Activated T-helper 1 cell treated with anti-CD3 and anti-CD28 coated beads, Interleukin-12 subunit alpha, Interleukin-12 subunit beta, Interleukin-2, Interleukin-4 antibody, amounts not matched to agents 30 ng/mL and 10 ng/mL and 1 ng/mL, durations not matched to agents 14 hours and 24 hours and 36 hours (primary cell): ENCODE measurements at regions not wholly inside any gene's neighbourhood (a gene's known extent, or its start where the extent isn't known, plus 50 kb on each side); places are given as distances from the start of the nearest gene placed in this dataset.
"Not testable (repeated sequence)": the region's sequence is repeated elsewhere in the genome, so short reads cannot be mapped to it uniquely, and the experiment has no call there.

Experiments
- DNase-seq: peaks from one replicate; pipeline ENCODE4 v3.0.0; 2021; ENCODE audit warnings: low spot score
- H3K27ac Mint-ChIP-seq: one replicate; pipeline ENCODE4 v1.8.0; 2021; ENCODE audit warnings: mild to moderate bottlenecking, mixed read lengths
- H3K27me3 Mint-ChIP-seq: one replicate; pipeline ENCODE4 v1.8.0; 2022; ENCODE audit warnings: mild to moderate bottlenecking, moderate library complexity, mixed read lengths; ENCODE audit not compliant: insufficient read depth
- H3K36me3 Mint-ChIP-seq: one replicate; pipeline ENCODE4 v1.8.0; 2021; ENCODE audit warnings: low read depth, mixed read lengths
- H3K4me1 Mint-ChIP-seq: one replicate; pipeline ENCODE4 v1.8.0; 2021; ENCODE audit warnings: low read depth, mixed read lengths
- H3K4me3 Mint-ChIP-seq: one replicate; pipeline ENCODE4 v1.8.0; 2021; ENCODE audit warnings: mild to moderate bottlenecking, moderate library complexity, mixed read lengths
- H3K9me3 Mint-ChIP-seq: one replicate; pipeline ENCODE4 v1.8.0; 2021; ENCODE audit warnings: mixed read lengths
- intact Hi-C: fragments of 100-400 bp; cut with micrococcal nuclease; formaldehyde crosslinking; loops from one replicate; pipeline ENCODE4 v1.15.1; 2024

DNA sequence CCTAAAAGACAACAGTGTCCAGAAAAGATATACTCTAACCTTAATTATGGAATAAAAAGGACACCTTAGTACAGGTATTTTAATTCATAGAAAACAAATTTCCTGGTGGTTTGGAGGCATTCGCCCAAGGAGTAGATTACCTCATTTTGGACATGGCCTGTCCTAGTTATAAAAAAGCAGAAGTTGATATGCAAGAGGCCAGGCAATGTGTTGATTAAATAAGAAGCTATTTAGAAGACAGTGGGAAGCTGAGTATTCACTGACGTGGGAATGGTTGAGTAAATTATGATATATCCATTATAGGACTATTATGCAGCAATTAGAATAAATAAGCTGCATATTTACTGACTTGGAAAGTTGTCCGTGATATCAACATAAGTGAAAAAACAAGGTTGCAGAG, 314.9 kb downstream of the ALDH8A1 start:
- peaks cover 20% of the 10 kb centered on the region for H3K27me3 Mint-ChIP-seq
- H3K4me1 Mint-ChIP-seq, result peaks cover 41% of the 10 kb centered on the region
- H3K4me3 Mint-ChIP-seq, result no peak overlapping the region
- DNase-seq, result no peak
- no peaks in the 10 kb centered on the region for H3K36me3 Mint-ChIP-seq
- H3K27ac Mint-ChIP-seq, result no peak overlapping the region
- intact Hi-C loops, result loop anchor here (10.0 kb wide), 1 partner anchor 320 kb away; the partner anchor contains the start of gene SGK1
- no peaks in the 10 kb centered on the region for H3K9me3 Mint-ChIP-seq

DNA sequence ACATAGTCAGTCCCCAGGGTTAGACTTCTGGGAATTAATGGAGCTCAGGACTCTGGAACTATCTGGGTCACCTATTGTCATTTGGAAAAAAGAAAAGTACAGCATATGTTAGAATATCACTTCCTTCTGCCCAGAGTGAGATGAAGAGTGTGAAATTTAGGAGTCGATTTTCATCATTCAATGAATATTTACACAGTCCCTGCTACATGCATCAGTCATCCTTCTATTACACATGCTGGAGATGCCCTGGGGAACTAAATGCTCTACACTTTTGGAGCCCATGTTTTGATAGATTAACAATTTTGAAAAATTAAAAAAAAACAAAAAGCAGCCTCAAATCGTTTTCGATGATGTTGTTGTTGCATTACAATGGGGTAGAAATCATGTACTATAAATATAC, 315.4 kb downstream of the ALDH8A1 start:
- intact Hi-C loops, result loop anchor here (10.0 kb wide), 1 partner anchor 320 kb away; the partner anchor contains the start of gene SGK1
- no peak overlapping the region for H3K27ac Mint-ChIP-seq
- H3K27me3 Mint-ChIP-seq, result peaks cover 20% of the 10 kb centered on the region
- DNase-seq, result no peak
- no peaks in the 10 kb centered on the region for H3K36me3 Mint-ChIP-seq
- H3K4me3 Mint-ChIP-seq, result no peak overlapping the region
- peaks cover 41% of the 10 kb centered on the region for H3K4me1 Mint-ChIP-seq
- H3K9me3 Mint-ChIP-seq, result no peaks in the 10 kb centered on the region

DNA sequence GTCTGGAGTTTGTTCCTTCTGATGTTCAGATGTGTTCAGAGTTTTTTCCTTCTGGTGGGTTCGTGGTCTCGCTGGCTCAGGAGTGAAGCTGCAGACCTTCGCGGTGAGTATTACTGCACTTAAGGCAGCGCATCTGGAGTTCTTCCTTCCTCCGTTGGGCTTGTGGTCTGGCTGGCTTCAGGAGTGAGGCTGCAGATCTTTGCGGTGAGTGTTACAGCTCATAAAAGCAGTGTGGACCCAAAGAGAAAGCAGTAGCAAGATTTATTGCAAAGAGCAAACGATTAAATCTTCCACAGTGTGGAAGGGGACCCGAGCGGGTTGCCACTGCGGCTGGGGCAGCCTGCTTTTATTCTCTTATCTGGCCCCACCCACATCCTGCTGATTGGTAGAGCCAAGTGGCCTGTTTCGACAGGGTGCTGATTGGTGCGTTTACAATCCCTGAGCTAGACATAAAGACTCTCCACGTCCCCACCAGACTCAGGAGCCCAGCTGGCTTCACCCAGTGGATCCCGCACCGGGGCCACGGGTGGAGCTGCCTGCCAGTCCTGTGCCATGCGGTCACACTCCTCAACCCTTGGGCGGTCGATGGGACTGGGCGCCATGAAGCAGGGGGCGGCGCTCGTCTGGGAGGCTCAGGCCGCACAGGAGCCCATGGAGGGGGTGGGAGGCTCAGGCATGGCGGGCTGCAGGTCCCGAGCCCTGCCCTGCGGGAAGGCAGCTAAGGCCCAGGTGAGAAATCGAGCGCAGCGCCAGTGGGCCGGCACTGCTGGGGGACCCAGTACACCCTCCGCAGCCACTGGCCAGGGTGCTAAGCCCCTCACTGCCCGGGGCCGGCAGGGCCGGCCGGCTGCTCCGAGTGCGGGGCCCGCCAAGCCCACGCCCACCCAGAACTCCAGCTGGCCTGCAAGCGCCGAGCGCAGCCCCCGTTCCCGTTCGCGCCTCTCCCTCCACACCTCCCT, 315.3 kb upstream of the SGK1 start:
- peak overlapping the region; percentile 73 for H3K4me3 Mint-ChIP-seq
- not testable (repeated sequence) for H3K27ac Mint-ChIP-seq, H3K36me3 Mint-ChIP-seq, H3K9me3 Mint-ChIP-seq
- DNase-seq, result peak; percentile 44
- H3K4me1 Mint-ChIP-seq, result peaks cover 40% of the 10 kb centered on the region
- peaks cover 20% of the 10 kb centered on the region for H3K27me3 Mint-ChIP-seq
- intact Hi-C loops, result loop anchor here (2.0 to 10.0 kb wide), 2 partner anchors 318 to 344 kb away; partner anchors contain the start of gene SGK1

DNA sequence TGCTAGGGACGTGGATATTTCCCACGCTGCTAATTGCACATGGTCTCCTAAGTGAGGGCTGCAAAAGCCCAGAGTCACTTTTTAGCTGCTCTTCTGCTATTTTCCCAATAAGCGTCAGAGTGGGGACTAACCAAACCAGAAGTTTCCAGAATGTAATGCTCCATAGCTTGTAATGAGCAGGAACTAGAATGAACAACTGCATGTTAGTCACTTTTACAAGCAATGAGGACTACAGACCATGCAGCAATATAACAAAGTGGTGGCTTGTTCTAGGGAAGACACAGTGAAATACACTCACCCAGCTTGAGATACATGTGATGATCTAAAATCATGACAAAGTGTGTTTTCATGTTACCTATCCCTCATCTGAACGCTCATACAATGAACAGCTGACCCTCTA, 314.1 kb upstream of the SGK1 start:
- Mint-ChIP-seq H3K4me3 (no peak overlapping the region), H3K27ac (no peak overlapping the region)

DNA sequence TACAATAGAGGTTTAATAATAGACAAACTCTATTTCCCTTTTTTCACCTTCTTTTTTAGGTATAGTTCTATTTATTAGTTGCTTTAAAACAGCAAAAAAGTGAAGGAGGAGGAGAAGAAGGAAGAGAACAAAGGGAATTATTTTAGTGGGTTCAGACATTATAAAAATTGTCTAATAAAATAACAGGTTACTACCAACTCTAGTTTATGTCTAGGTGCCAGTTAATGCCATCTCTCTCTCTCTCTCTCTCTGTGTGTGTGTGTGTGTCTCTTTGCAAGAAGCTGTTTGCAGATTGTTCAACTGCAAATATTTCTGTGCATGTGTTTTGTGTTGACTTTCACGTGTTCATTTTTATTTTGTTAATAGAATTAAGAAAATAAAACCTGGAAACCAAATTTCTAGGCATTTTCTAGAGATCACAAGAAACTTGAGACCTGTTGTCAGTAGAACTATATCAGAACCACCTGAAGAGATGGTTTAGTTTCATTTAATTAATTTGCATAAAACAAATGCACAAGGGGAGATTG, 313.5 kb upstream of the SGK1 start:
- H3K4me3 Mint-ChIP-seq, result no peak overlapping the region
- no peaks in the 10 kb centered on the region for H3K9me3 Mint-ChIP-seq
- H3K4me1 Mint-ChIP-seq, result peaks cover 29% of the 10 kb centered on the region
- no peak for DNase-seq
- no peak overlapping the region for H3K27ac Mint-ChIP-seq
- intact Hi-C loops, result loop anchor here (10.0 kb wide), 1 partner anchor 317 kb away; the partner anchor contains the start of gene SGK1
- peaks cover 2% of the 10 kb centered on the region for H3K36me3 Mint-ChIP-seq
- H3K27me3 Mint-ChIP-seq, result peaks cover 20% of the 10 kb centered on the region

More for the DNA sequence above, 314.1 kb upstream of the SGK1 start:
- Mint-ChIP-seq H3K27me3 (peaks cover 20% of the 10 kb centered on the region), H3K9me3 (no peaks in the 10 kb centered on the region), H3K36me3 (peaks cover 2% of the 10 kb centered on the region), H3K4me1 (peaks cover 29% of the 10 kb centered on the region)
- DNase-seq, result no peak
- intact Hi-C loops, result loop anchor here (2.0 to 10.0 kb wide), 2 partner anchors 317 to 343 kb away; partner anchors contain the start of gene SGK1

DNA sequence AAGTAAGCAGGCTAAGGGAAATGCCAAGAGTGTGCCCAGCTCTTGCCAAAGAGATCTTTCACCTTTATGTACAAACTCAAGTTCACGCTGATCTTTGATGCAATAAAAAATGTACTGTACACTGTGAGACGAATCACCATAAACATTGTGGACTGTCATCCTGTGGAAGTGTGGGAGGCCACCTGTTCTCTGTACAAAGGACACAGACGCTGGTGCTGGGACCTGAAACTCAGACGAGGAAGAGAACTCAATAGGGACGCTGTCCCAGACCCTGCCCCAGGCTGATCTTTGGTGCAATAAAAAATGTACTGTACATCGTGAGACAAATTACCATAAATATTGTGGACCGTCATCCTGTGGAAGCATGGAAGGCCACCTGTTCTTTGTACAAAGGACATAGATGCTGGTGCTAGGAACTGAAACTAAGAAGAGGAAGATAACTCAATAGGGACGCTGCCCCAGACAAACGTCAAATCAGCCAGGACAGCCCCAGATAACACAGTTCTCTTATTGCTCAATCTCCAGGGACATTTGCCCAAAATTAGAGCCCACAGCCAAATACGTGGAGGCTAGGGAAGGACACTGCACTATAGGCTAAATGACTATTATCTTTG, 312.7 kb upstream of the SGK1 start:
- no peaks in the 10 kb centered on the region for H3K9me3 Mint-ChIP-seq
- peaks cover 2% of the 10 kb centered on the region for H3K36me3 Mint-ChIP-seq
- H3K4me1 Mint-ChIP-seq, result peaks cover 30% of the 10 kb centered on the region
- intact Hi-C loops, result loop anchor here (10.0 kb wide), 1 partner anchor 316 kb away; the partner anchor contains the start of gene SGK1
- H3K27ac Mint-ChIP-seq, result no peak overlapping the region
- peaks cover 20% of the 10 kb centered on the region for H3K27me3 Mint-ChIP-seq
- DNase-seq, result no peak
- no peak overlapping the region for H3K4me3 Mint-ChIP-seq

DNA sequence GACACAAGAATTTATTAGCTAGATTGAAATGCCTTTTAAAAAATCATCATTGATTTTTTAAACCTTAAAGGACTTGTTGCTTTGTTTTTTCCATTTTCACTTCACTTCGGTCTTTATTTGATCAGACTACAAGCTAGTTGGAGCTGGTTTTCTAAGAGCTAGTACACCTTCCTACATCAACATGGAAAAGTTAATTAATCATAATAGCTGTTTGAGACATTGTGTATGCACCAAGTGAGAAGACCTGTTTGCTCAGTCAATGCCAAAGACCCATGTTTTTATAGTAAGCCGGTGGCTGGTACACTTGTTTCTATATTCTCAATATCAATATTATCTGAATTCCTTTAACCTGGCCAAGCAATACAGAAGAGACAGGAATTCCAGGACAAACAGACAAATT, 310.2 kb upstream of the SGK1 start:
- intact Hi-C loops, result no loop called here
- no peak overlapping the region for H3K4me3 Mint-ChIP-seq
- no peak for DNase-seq
- peaks cover 20% of the 10 kb centered on the region for H3K27me3 Mint-ChIP-seq
- H3K36me3 Mint-ChIP-seq, result peaks cover 2% of the 10 kb centered on the region
- no peak overlapping the region for H3K27ac Mint-ChIP-seq
- peaks cover 38% of the 10 kb centered on the region for H3K4me1 Mint-ChIP-seq
- no peaks in the 10 kb centered on the region for H3K9me3 Mint-ChIP-seq

DNA sequence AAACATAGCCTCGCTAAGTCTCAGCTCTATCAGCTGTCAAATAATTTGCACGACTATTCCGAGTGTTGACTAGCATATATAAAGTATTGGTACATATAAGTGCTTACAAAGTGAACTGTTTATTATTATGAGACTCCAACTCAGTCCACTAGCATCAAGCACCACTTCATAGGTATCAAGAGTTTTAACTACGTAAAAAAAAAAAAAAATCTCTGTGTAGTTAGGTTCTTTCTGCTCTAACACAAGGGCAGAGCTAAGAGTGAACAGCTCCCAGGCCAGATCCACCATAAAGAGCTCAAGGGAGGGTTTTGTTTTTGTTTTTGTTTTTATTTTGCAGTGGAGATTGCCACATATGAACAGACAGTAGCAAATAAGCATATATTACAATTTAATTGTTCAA, 309.8 kb upstream of the SGK1 start:
- H3K9me3 Mint-ChIP-seq, result no peaks in the 10 kb centered on the region
- intact Hi-C loops, result no loop called here
- H3K36me3 Mint-ChIP-seq, result peaks cover 2% of the 10 kb centered on the region
- no peak overlapping the region for H3K4me3 Mint-ChIP-seq
- no peak overlapping the region for H3K27ac Mint-ChIP-seq
- DNase-seq, result no peak
- H3K27me3 Mint-ChIP-seq, result peaks cover 18% of the 10 kb centered on the region
- peaks cover 34% of the 10 kb centered on the region for H3K4me1 Mint-ChIP-seq

DNA sequence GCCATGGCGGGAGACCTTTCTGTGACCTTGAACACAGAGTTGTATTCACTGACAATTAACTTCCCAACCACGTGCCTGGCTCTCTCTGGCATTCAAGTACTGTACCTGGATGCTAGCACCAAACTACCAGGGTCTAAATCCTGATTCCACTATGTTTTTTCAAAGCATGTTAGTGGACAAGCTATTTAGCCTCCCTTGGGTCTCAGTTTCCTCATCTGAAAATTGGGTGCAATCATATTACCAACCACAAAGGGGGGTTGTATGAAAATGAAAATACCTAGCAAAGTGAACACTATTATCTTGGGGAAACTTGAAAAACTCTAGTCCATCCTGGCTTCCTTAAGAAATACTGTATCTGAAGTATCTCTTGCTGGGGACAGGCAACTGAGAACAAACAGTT, 308.7 kb upstream of the SGK1 start:
- Mint-ChIP-seq H3K9me3 (no peaks in the 10 kb centered on the region), H3K27me3 (peaks cover 15% of the 10 kb centered on the region), H3K4me3 (no peak overlapping the region), H3K4me1 (peaks cover 25% of the 10 kb centered on the region), H3K27ac (no peak overlapping the region), H3K36me3 (peaks cover 2% of the 10 kb centered on the region)
- DNase-seq, result no peak
- intact Hi-C loops, result no loop called here

DNA sequence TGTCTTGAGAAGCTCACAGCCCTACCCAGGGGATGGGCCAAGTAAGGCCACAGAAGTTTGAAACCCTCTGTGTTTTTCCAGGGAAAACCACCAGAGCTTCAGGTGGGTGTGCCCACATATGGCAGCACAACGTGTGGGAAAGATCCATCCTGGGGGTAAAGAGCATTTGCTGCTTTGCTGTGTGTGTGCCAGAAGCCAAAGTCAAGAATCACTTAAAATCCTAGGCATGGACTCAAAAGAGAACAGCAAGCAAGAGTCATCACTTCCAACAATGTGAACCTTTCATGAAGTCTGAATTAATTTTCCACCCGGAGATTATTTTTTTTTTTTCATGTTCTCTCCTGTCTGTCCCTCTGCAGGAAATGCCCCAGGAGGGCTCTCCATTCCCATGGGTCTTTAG, 308.2 kb upstream of the SGK1 start:
- H3K27me3 Mint-ChIP-seq, result peaks cover 12% of the 10 kb centered on the region
- intact Hi-C loops, result no loop called here
- H3K4me1 Mint-ChIP-seq, result peaks cover 25% of the 10 kb centered on the region
- peaks cover 2% of the 10 kb centered on the region for H3K36me3 Mint-ChIP-seq
- no peak for DNase-seq
- H3K27ac Mint-ChIP-seq, result no peak overlapping the region
- H3K9me3 Mint-ChIP-seq, result no peaks in the 10 kb centered on the region
- H3K4me3 Mint-ChIP-seq, result no peak overlapping the region

DNA sequence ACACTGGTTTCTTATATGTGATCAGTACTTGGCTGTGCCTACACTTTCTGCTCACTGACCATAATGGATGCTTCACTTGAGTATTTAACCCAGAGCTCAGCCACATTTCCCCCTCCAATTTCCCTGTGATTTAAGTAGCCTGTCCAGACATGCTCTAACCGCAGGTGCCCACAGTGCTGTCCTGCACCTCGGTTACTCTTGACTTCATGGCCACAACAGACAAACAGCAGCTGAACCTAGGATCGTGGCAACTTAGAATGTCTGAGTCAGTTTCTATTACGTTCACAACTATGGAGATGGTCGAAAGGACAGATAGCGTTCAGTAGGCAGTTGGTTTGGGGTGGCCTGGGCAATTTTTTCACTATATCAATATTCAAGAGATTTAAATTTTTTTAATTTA, 306.9 kb upstream of the SGK1 start:
- intact Hi-C loops, result no loop called here
- Mint-ChIP-seq H3K27me3 (peaks cover 5% of the 10 kb centered on the region), H3K9me3 (no peaks in the 10 kb centered on the region), H3K4me1 (peaks cover 17% of the 10 kb centered on the region), H3K36me3 (peaks cover 2% of the 10 kb centered on the region), H3K4me3 (no peak overlapping the region), H3K27ac (no peak overlapping the region)
- DNase-seq, result no peak

DNA sequence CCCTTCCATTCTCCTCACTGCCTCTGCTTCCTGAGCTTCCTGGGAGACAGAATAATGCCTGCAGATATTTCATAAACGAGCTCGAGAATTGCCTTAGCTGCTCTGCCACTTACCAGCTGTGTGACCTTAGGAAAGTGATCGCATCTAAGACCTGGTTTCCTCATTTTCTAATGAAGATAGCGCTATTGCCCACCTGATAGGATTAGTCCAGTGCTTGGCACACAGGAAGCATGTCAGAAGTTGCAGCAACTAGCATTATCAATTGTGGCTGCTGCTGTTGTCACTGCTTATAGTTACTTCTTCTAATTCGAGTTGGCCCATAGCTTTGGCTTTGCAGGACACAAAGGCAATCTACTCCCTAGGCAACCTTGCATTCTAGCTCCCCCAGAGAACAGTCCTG, 305.5 kb upstream of the SGK1 start:
- H3K4me1 Mint-ChIP-seq, result peaks cover 23% of the 10 kb centered on the region
- no peak for DNase-seq
- H3K36me3 Mint-ChIP-seq, result no peaks in the 10 kb centered on the region
- no peaks in the 10 kb centered on the region for H3K9me3 Mint-ChIP-seq
- no peak overlapping the region for H3K4me3 Mint-ChIP-seq
- intact Hi-C loops, result no loop called here
- H3K27me3 Mint-ChIP-seq, result peaks cover 5% of the 10 kb centered on the region
- no peak overlapping the region for H3K27ac Mint-ChIP-seq
